KMS-11 (cell line): ENCODE measurements at regions not wholly inside any gene's neighbourhood (a gene's known extent, or its start where the extent isn't known, plus 50 kb on each side); places are given as distances from the start of the nearest gene placed in this dataset.

ENCODE experiments used
- H2AFZ ChIP-seq: fragments of 200-600 bp; sonication (generic); 2 replicates; pipeline ENCODE4 v1.6.1; 2016; ENCODE audit warnings: antibody characterized with exemption, mixed run types, low read depth
- H3K27ac ChIP-seq: fragments of 200-600 bp; sonication (generic); 2 replicates; pipeline ENCODE4 v1.6.1; 2016; ENCODE audit warnings: mild to moderate bottlenecking, mixed run types
- H3K27me3 ChIP-seq: fragments of 200-600 bp; sonication (generic); 2 replicates; pipeline ENCODE4 v1.6.1; 2017; ENCODE audit warnings: mild to moderate bottlenecking, low read depth, mixed run types, moderate library complexity; ENCODE audit not compliant: insufficient read depth
- H3K36me3 ChIP-seq: fragments of 200-600 bp; sonication (generic); 2 replicates; pipeline ENCODE4 v1.6.1; 2017; ENCODE audit warnings: mild to moderate bottlenecking, mixed run types; ENCODE audit not compliant: insufficient read depth
- H3K4me1 ChIP-seq: fragments of 200-600 bp; sonication (generic); 2 replicates; pipeline ENCODE4 v1.6.1; 2016; ENCODE audit warnings: mild to moderate bottlenecking, low read depth, mixed run types; ENCODE audit not compliant: poor library complexity, severe bottlenecking
- H3K4me2 ChIP-seq: fragments of 200-600 bp; sonication (generic); 2 replicates; pipeline ENCODE4 v1.7.0; 2016; ENCODE audit warnings: mild to moderate bottlenecking, mixed run types
- H3K4me3 ChIP-seq: fragments of 200-600 bp; sonication (generic); IDR thresholded peaks from 2 replicates; pipeline ENCODE4 v1.6.1; 2017; ENCODE audit warnings: low read depth, low read length, mixed read lengths; ENCODE audit not compliant: insufficient read depth
- H3K79me2 ChIP-seq: fragments of 200-600 bp; sonication (generic); 2 replicates; pipeline ENCODE4 v1.6.1; 2016; ENCODE audit warnings: low read depth, mixed run types; ENCODE audit not compliant: insufficient read depth
- H3K9ac ChIP-seq: fragments of 200-600 bp; sonication (generic); 2 replicates; pipeline ENCODE4 v1.6.1; 2016; ENCODE audit warnings: mild to moderate bottlenecking, mixed run types
- H4K20me1 ChIP-seq: fragments of 200-600 bp; sonication (generic); 2 replicates; pipeline ENCODE4 v1.6.1; 2016; ENCODE audit warnings: mild to moderate bottlenecking, mixed run types; ENCODE audit not compliant: insufficient read depth
- TF ChIP-seq, protein P1 (sequence below): fragments of 200-600 bp; sonication (generic); conservative IDR thresholded peaks from 2 replicates; pipeline ENCODE4 v1.6.1; 2017; ENCODE audit warnings: low read depth, mild to moderate bottlenecking, antibody characterized with exemption, low read length, moderate library complexity, mixed read lengths

GRCh38 chr5:176737746-176738636 lies 72.4 kb upstream of the UNC5A start:
- TF ChIP-seq, protein P1, sequence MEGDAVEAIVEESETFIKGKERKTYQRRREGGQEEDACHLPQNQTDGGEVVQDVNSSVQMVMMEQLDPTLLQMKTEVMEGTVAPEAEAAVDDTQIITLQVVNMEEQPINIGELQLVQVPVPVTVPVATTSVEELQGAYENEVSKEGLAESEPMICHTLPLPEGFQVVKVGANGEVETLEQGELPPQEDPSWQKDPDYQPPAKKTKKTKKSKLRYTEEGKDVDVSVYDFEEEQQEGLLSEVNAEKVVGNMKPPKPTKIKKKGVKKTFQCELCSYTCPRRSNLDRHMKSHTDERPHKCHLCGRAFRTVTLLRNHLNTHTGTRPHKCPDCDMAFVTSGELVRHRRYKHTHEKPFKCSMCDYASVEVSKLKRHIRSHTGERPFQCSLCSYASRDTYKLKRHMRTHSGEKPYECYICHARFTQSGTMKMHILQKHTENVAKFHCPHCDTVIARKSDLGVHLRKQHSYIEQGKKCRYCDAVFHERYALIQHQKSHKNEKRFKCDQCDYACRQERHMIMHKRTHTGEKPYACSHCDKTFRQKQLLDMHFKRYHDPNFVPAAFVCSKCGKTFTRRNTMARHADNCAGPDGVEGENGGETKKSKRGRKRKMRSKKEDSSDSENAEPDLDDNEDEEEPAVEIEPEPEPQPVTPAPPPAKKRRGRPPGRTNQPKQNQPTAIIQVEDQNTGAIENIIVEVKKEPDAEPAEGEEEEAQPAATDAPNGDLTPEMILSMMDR, result no peak
- H3K4me2 ChIP-seq, result no peak overlapping the region
- no peak overlapping the region for H3K27ac ChIP-seq

GRCh38 chr5:176738637-176739250 lies 71.6 kb upstream of the UNC5A start:
- no peaks in the 10 kb centered on the region for H3K79me2 ChIP-seq
- H3K27me3 ChIP-seq, result peaks cover 12% of the 10 kb centered on the region; the same call in 1 of the 2 replicates
- TF ChIP-seq, protein P1, result no peak
- H3K27ac ChIP-seq, result no peak overlapping the region
- no peak overlapping the region for H3K4me3 ChIP-seq
- no peaks in the 10 kb centered on the region for H3K4me1 ChIP-seq
- no peak overlapping the region for H3K9ac ChIP-seq
- no peaks in the 10 kb centered on the region for H3K36me3 ChIP-seq
- no peak overlapping the region for H2AFZ ChIP-seq
- H4K20me1 ChIP-seq, result no peaks in the 10 kb centered on the region
- H3K4me2 ChIP-seq, result no peak overlapping the region

More at GRCh38 chr5:176737746-176738636, 72.4 kb upstream of the UNC5A start:
- Histone ChIP-seq H3K36me3 (no peaks in the 10 kb centered on the region), H3K4me1 (no peaks in the 10 kb centered on the region), H3K79me2 (no peaks in the 10 kb centered on the region), H3K4me3 (no peak overlapping the region), H4K20me1 (no peaks in the 10 kb centered on the region), H2AFZ (no peak overlapping the region), H3K27me3 (peaks cover 12% of the 10 kb centered on the region; the same call in 1 of the 2 replicates), H3K9ac (no peak overlapping the region)

GRCh38 chr5:176739461-176740051 lies 70.8 kb upstream of the UNC5A start:
- Histone ChIP-seq H3K9ac (no peak overlapping the region), H3K4me1 (no peaks in the 10 kb centered on the region), H4K20me1 (no peaks in the 10 kb centered on the region), H3K27ac (no peak overlapping the region), H3K79me2 (no peaks in the 10 kb centered on the region), H3K4me2 (no peak overlapping the region), H3K36me3 (no peaks in the 10 kb centered on the region), H3K4me3 (no peak overlapping the region), H3K27me3 (peaks cover 12% of the 10 kb centered on the region; the same call in 1 of the 2 replicates), H2AFZ (no peak overlapping the region)
- TF ChIP-seq, protein P1, result no peak

- Histone ChIP-seq H3K9ac (no peak overlapping the region), H3K4me1 (no peaks in the 10 kb centered on the region), H4K20me1 (no peaks in the 10 kb centered on the region), H3K4me2 (no peak overlapping the region), H3K27me3 (peaks cover 9% of the 10 kb centered on the region; the same call in 1 of the 2 replicates), H3K27ac (no peak overlapping the region), H2AFZ (no peak overlapping the region), H3K79me2 (no peaks in the 10 kb centered on the region), H3K36me3 (no peaks in the 10 kb centered on the region), H3K4me3 (no peak overlapping the region)
- TF ChIP-seq, protein P1, result no peak
Observed at GRCh38 chr5:176740131-176740701, 70.1 kb upstream of the UNC5A start.
